Putamen (tissue), 1 donor: ENCODE measurements at regions not wholly inside any gene's neighbourhood (a gene's known extent, or its start where the extent isn't known, plus 50 kb on each side); places are given as distances from the start of the nearest gene placed in this dataset.

ENCODE experiments used
- DNase-seq: peaks from one replicate; pipeline ENCODE4 v3.0.0-alpha.2; 2016; ENCODE audit warnings: low spot score

DNA sequence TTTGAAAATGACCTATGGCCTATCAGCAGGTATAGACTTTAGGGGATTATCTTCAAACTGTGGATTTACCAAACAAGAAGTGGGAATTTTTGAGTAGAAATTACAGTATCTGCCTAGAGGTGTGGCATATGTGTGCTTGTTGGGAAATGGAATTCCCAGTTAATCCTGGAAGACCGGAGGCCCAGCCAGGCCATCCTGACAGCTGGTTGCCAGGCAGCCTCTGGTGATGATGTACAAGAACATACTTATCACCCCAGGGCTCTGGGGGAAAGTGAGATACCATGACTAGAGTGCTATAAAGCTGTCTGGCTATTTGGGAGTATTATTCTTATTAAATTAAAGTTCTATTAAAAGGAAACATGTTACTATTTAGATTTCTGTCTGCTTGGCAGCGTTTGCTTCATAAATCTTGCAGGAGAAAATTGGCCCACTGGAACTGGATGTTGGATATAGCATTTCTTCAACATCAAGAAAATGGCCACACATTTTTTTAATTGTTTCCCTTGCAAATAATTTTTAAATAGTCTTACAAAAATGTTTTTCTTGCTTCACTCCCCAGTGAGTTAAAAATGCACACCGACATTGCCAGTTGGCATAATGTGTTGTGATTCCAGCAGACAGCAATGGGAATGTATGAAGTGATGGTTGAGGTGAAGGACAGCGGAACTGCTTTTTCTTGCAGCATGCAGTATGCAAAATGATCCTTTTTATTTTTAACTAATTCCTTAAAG is 187.8 kb downstream of the MYLK4 start:
- no peak for DNase-seq

DNA sequence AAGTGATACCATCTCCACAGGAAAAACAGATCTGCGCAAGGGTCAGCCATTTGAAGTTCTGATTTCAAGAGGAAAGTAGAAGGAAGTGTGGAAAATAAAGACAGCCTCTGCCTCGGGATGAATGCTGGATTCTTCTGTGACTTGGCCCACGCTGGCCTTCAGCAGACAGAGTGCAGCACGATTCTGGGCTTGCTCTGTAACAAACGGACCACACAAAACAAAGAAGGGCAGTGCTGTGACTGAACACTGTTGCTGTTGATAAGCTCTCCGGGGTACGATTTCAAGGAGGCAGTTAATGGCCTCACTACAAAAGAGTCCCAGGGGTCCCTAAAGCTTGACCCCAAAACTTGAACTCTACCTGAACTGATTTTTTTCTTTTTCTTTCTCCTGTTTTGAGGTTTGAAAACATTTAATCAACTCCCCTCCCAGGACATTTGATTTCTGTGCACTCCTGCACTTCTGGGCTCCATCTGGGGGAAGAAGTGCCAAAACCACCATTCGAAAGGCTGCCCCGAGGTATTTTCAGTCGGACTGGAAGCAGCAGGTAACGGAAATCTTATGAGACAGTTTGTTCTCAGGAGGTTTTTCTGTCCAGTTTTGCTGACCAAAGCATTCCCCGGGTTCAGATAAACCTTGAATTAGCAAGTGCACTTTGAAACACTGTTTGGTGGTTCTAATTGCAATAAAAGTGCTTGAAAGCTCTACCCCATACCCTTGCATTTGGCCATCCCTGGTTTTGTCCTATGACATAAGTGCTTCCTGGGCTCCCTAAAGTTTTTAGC is 189.6 kb downstream of the MYLK4 start:
- DNase-seq = no peak

DNA sequence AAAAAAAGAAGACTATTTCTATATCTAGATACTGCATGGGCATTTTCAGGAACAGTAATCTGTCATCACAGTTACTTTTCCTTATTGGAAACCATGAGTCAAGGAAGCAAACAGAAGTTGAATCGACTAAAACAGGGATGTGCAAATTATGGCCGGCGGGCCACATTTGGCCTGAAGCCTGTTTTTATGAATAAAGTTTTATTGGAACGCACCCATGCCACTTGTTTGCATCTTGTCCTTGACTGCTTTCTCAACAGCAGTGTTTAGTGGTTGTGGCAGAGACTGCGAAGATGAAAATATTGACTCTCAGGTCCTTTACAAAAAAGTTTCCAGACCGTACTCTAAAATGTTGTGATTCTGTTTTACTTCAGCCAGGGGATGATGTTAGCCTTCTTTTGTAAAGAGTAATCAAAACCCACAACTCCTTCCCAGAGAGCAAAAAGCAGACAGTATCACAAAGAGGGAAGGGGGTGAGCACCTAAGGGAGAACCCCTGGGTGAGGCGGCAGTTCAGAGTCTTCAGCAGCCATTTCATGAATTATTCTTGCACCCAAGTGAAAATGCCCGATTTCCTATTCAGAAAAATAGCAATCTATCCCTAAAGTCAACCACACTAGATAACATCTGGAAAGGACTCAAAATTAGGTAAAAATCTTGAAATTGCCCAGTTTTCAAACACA is 190.4 kb downstream of the MYLK4 start:
- DNase-seq = no peak

DNA sequence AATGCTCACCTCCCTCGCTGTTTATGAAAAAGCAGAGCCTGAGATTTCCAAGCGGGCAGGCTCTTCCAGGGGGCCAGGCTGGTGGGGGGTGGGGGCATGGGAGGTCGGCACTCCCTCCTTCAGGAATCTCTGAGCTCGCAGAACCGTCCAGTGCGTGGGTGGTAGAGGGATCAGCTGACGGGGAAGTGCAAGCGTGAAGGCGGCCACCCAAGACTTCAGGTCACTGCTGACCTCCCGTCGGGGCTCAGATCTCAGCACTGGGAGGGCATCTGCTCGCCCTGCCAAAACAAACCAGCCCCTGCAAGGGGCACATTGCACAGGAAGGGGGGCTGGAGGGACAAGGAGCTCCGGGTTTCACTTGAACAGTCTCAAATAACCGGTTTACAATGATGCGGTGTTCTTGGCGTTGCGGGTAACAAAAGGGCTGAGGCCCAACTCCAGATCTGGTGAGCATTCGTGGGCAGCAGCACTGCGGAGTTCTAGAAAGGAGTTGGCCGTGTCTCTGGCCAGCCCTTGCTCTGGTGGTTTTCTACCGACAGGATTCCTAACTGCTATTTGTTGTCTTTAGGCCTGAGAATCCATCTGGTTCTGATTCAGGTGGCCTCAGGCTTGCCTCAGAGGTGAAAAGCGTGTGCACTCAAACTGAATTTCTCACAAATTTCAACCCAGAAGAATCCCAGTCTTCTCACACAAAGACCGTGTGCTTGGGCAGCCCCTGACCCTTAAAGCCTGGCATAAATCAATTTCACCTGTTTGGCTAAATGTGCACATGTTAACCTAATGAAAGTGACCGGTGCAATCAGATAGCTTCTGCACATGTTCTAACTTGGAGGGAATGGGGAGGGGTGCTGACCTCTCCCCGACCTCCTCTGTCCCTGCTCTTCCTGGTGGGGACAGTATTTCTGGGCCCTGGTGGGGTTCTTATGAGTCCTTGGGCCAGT is 191.6 kb downstream of the MYLK4 start:
- no peak for DNase-seq

DNA sequence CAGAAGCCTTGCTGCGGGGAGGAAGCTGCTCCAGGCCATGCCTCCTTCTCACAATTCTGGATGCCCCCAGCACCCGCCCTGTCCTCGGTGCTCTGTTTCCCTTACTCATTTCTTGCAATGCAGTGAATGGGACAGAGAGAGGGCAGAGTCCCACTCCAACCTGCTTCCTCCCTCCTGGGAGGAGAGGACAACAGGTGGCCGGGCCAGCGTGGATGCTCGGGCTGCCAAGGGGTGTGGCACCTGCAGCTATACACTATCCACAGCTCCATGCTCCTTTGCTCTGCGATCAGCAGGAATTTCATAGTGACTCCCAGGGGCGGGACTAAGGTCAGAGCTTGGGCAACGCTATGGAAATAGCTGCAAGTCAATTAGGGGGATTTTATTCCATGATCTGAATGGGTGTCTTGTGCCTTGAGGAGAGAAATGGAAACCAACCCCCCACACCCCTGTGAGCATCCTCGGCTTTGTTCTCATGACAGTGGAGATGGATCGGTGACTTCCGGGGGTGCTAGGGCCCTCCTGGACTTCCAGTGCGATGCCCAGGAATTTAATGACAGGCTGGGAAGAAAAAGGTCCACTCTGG is 192.5 kb downstream of the MYLK4 start:
- DNase-seq = no peak

DNA sequence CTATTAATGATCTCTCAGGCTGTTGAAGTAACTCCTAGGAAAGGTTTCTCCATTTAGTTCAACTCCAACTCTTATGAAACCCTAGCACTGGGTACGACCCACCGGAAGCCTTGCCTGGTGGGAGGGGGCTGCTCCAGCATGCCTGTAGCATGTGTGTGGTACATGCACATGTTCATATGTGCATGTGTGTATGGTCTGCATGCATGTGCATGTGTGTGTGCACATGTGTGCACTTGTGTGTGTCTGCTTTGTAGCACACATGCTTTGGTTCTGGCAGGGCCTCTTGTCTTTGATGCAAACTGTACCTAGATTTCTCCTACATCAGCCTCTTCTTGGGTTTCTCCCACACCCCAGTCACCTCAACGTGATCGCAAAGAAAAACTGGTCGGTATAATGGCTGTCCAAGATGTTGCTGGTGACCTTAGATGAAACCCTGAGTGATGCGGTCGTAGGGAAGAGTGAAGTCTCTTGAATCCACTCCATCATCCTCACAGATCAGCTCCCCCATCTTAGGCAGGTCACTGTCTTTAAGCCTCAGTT is 193.5 kb downstream of the MYLK4 start:
- DNase-seq = no peak

DNA sequence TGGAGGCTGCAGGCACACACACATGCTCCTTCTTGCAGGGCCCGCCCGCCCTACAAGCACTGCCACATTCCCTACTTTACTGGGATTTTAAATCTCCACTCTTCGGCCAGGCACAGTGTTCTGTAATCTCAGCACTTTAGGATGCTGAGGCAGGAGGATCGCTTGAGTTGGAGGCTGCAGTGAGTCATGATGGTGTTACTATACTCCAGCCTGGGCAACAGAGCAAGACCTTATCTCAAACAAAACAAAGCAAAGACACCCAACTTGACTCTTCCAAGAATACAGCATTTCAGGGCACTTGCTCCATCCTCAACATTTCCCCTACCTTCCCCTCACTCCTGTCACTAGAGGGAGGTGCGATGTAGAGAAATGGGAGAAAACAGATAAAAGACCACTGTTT is 194.0 kb downstream of the MYLK4 start:
- DNase-seq = no peak

DNA sequence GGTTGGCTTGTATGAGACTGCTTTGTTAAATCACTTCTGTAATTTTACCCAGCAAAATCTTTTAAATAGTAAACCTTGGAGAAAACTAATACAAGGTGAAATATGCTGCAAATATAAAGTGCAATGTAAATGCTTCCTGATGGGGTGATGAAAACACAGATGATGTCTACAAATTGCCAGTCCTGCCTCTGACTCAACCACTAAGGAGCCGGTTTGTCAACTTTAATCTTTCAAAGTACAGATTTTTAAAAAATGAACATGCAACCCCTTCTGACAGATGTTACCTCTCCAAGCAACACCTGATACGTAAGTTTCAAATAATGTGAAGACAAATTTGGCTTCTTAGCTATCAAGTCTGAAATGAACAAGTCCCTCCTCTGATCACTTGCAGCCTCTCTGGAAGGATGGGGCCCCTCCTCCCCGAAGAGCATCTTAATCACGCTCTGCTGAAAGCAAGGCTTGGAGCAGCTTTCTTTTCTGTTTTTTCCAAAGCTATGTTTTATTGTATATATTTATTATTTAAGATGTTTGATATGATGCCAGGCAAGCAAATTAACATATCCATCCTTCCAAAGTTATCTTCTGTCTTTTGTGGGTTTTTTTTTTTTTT is 196.0 kb downstream of the MYLK4 start:
- DNase-seq = no peak

DNA sequence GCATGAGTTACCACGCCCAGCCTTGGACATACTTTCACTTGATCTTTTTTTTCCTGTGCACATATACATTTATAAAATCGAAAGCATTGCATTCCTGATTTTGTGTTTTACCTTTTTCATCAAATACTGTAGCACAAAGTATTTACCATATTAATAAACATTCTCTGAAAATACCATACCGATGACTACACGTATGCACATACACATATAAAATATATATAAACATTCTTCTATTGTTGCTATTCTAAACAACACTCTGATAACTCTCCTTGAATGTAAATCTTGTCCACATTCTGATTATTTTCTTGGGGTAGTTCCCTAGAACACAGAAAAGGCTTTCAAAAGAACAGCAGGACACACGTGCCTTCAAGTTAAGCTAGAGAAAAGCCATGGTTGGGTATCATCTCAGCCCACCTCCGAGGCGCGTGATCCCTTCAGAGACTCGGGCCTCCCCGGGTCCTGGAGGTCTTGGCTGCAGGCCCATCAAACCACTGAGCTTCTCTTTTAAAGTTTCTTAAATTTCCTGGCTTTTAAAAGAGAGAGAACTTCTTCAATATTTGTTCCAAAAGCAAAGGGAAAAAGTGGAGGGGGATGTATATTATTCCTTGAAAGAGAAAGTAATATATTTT is 198.1 kb downstream of the MYLK4 start:
- DNase-seq = no peak

DNA sequence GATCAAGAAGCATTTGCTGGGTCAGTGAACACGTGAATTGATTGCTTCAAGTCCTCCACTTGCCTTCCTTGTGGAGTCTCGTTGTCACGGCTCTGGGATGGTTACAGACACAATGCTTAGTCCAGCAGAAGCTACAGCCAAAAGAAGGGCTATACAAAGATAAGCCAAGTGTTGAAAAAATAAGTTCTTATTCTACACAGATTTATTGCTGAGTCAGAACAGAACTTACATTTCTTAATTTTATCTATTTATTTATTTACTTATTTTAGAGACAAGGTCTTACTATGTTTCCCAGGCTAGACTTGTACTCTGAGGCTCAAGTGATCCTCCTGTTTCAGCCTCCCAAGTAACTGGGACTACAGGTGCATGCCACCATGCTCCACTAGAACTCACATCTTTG is 199.0 kb downstream of the MYLK4 start:
- DNase-seq = no peak

DNA sequence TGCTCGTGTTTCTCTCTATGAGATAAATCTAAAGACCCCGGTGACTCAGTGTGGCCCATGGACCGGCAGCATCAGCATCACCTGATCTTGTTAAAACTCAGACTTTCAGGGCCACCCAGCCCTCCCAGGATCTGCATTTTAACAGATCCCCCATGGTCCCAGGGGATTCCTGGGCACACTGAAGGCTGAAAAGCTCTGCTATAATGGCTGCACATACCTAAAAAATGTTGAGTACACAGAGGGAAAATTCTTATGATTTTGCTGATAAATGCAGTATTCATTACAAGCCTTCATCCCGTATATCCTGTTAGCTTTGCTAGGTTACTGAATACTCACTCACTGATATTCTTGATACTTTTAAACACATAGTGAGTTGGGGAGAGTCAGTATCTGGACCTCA is 200.5 kb downstream of the MYLK4 start:
- no peak for DNase-seq

DNA sequence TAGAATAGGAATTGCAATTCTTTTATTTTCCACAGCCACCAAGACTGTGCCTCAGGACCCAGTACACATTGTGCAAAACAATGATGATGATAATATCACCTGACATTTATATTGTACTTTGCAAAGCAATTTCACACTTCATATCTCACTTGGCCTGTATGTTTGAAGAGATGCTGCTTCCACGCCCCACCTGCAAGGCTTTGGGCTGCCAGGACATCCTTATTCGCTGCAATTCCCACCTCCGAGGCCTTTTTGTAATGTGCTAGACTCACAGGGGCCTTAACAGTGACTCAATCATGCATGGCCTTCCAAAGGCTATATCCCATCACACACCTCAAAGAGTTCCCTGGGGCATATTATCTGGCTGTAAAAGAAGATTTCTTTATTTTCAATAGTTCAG is 200.9 kb downstream of the MYLK4 start:
- no peak for DNase-seq

DNA sequence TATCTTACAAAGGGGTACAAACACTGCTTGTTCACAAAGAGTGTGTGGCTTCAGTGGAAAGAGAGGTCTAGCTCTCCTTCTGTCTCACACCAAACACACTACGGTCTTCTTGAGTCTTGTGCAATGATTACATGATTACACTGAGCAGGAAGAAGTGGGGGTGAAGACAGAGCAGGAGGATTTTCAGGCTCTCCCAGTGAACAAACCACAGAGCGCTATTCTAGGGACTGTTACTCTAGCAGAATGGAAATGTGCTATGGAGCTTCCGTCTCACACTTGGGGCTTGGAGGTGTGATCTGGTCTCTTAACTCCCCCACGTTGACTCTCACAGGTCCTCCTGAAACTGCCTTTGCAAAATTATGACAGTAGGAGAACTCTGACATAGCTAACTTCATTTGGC is 203.4 kb downstream of the MYLK4 start:
- no peak for DNase-seq

DNA sequence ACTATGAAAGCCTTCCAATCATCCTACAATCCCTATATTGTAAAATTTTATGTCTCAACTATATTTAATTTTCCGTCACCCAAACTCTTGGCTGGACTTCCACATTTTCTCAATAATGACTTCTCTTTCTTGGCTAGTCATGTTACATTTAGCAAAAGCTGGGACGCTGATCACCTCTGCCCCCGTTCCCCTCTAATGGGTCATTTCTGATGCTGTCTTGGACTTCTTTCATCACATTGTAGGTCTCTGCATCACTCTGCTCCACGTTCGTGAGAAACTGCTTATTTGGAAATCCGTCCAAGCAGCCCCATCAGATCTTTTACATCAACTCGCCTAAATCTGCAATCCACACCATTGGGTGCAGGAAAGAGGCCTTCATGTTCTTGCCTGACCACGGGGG is 203.8 kb downstream of the MYLK4 start:
- no peak for DNase-seq

DNA sequence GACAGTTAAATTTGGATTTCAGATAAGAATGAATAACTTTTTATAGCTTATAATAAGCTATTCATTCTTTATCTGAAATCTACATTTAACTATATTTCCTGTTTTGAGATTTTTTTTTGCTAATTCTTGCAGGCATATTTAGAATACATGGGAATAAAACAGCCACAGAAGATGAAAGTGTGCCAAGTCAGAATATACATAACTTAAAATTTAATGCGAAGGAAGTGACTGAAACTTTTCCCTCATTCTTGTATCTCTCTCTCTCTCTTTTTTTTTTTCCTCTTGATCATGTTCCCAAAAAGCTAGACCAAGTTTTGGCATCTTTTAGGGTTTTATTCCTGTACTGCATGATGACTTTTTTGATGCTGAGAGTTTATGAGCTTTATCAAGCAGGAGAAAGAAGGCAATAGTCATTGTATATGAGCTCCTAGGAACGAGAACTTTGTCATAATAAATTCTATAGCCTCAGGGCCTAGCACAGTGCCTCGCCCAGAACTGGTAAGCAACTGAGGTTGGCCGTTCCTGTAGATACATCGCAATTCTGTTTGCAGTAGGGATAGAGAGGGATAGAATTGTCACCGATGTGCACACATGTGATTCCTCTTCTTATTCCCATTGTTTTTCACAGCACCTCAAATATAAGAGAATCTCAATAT is 205.2 kb downstream of the MYLK4 start:
- no peak for DNase-seq

DNA sequence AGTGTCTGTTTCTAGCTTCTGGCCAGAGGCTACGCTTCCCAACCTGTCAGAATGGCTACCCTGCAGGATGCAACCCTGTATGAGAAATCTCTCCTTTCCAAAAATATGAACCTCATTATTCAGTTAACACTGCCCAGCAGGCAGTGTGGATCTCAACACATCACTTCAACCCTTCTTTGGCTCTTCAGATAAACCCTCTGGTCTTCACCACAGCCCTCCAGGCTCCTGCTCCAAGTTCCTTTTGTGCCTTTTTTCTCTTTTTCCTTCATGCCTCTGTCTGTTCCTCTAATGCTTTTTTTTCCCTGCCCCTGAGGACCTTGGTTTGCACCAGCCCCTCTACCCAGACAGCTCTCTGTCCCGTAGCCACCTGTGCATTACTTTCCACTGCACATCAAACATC is 207.4 kb downstream of the MYLK4 start:
- no peak for DNase-seq

DNA sequence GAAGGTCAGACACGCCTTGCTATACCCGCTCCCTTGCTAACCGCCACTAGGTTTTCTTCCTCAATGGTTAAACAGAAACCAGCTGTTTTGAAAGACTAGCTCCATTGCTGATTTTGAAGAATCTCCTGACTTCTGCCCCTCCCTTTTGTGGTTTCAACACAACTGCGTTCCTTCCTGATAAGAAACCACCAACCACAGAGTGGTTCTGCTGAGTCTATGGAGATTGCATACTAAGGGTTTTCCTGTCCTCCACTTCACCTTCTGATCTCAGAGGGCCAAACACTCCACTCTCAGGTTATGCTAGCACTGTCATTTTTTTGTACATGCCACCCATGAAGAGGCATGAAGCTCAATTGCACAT is 207.9 kb downstream of the MYLK4 start:
- DNase-seq = no peak

DNA sequence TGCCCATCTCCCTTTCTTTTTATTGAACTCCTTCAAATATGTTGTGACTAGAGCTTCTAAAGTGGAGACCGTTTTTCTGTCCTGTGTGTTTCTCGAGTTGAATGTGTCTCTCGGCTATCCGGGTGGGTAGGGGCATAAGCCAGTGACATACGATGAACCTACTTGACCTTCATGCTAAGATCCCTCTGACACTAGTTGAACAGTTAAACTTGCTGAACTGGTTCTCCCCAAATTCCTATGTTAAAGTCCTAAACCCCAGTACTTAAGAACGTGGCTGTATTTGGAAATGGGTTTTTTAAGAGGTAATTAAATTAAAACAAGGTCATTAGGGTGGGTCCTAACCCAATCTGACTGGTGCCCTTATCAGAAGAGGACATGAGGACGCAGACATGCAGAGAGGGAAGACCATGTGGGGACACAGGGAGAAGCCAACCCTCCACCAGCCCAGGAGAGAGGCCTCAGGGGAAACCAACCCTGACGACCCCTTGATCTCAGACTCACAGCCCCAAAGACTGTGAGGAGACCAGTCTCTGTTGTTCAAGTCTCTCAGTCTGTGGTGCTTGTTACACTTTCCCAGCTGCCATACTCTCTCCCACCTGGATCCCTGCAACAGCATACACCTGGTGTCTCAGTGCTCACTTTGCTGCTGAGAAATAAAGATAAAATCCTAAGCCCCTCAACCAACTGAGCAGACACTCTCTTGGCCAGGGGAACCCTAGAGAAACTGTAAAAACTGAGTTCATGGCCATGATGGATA is 208.4 kb downstream of the MYLK4 start:
- DNase-seq = no peak

DNA sequence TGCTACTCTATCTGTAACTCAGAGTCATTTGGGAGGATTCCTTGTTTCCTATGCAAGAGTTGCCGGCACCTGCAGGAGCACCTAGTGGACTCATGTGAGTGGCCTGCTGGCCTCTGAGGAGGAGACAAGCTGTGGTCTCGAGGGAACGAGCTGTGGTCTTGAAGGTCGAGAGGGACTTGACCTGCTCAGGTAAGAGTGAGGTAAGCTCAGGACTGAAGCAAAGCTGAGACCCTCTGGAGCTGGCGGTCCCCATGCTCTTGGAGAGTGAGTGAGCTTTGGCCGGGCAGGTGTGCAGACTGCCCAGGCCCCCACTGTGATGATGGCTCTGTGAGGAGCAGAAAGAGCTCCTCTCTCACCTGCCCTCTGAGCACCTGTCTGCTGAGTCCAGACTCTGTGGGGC is 214.3 kb downstream of the MYLK4 start:
- no peak for DNase-seq
